ENCODE measurements at regions not wholly inside any gene's neighbourhood (a gene's known extent, or its start where the extent isn't known, plus 50 kb on each side); places are given as distances from the start of the nearest gene placed in this dataset.

DNA sequence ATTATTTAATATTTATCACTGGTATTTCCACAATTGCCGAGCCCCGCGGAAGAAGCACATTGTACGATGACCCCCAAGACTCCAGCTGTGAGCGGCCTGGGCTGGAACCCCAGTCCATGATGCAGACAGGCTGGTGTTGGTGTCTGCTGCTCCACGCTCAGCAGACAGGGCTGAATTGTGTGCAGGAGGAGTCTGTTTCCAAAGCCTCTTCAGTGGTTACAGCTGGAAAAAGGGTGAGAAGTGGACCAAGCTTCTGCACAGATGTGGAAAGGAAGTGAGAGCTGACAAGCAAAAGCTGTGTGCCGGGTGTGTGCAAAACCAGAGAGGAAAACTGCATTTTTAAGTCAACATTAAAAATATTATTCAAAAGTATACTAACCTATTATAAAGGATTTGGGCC lies 500.4 kb downstream of the GALR1 start:
- TF ChIP-seq, protein P1, sequence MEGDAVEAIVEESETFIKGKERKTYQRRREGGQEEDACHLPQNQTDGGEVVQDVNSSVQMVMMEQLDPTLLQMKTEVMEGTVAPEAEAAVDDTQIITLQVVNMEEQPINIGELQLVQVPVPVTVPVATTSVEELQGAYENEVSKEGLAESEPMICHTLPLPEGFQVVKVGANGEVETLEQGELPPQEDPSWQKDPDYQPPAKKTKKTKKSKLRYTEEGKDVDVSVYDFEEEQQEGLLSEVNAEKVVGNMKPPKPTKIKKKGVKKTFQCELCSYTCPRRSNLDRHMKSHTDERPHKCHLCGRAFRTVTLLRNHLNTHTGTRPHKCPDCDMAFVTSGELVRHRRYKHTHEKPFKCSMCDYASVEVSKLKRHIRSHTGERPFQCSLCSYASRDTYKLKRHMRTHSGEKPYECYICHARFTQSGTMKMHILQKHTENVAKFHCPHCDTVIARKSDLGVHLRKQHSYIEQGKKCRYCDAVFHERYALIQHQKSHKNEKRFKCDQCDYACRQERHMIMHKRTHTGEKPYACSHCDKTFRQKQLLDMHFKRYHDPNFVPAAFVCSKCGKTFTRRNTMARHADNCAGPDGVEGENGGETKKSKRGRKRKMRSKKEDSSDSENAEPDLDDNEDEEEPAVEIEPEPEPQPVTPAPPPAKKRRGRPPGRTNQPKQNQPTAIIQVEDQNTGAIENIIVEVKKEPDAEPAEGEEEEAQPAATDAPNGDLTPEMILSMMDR (IDR thresholded peaks at IDR 0.05; ENCODE audit: insufficient read depth, low read length, poor library complexity, severe bottlenecking) = no peak
- no peaks in the 10 kb centered on the region for H3K36me3 ChIP-seq (ENCODE audit: control insufficient read depth, insufficient read depth, low read length)
- H3K4me3 ChIP-seq (ENCODE audit: low read depth, low read length) = no peak overlapping the region
- no peaks in the 10 kb centered on the region for H3K27me3 ChIP-seq (ENCODE audit: control insufficient read depth, insufficient read depth, low read length)
- DNase-seq (ENCODE audit: low read depth) = no peak

GRCh38 chr18:77754475-77755044 lies 504.9 kb downstream of the GALR1 start:
- Histone ChIP-seq H3K4me3 (ENCODE audit: low read depth, low read length) (no peak overlapping the region), H3K27me3 (ENCODE audit: control insufficient read depth, insufficient read depth, low read length) (no peaks in the 10 kb centered on the region), H3K36me3 (ENCODE audit: control insufficient read depth, insufficient read depth, low read length) (no peaks in the 10 kb centered on the region)
- TF ChIP-seq, protein P1 (IDR thresholded peaks at IDR 0.05; ENCODE audit: insufficient read depth, low read length, poor library complexity, severe bottlenecking) = no peak
- DNase-seq (ENCODE audit: low read depth) = no peak

DNA sequence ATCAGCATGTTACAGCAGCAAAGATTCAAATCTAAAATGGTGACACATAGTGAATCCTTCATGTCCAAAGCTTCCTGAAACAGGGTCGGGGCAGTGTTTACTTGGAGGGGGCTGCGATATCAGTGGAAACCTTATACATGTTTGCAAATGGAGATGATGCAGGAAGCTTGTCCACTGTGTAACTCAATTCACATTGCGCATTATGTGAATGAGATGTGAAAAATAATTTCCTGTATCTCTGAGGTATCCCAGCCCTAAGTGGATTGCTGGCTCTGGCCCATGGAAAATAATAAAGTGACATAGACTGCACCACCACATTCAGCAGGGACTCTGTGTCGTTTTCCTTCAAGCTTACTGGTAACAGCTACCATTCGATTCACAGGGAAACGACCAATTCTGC lies 505.5 kb downstream of the GALR1 start:
- Histone ChIP-seq H3K36me3 (ENCODE audit: control insufficient read depth, insufficient read depth, low read length) (no peaks in the 10 kb centered on the region), H3K27me3 (ENCODE audit: control insufficient read depth, insufficient read depth, low read length) (no peaks in the 10 kb centered on the region), H3K4me3 (ENCODE audit: low read depth, low read length) (no peak overlapping the region)
- DNase-seq (ENCODE audit: low read depth) = no peak
- TF ChIP-seq, protein P1 (IDR thresholded peaks at IDR 0.05; ENCODE audit: insufficient read depth, low read length, poor library complexity, severe bottlenecking) = no peak

DNA sequence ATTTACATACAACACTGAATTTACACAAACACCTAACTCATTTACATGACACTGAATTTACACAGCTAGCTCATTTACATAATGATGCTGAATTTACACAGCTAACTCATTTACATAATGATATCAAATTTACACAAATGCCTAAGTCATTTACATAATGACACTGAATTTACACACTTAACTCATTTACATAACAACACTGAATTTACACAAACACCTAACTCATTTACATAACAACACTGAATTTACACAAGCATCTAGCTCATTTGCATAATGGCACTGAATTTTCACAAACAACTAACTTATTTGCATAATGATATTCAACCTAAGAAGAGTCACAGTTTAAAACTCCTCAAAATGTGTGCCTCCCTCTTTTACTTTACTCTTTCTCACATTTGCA lies 511.7 kb downstream of the GALR1 start:
- TF ChIP-seq, protein P1 (IDR thresholded peaks at IDR 0.05; ENCODE audit: insufficient read depth, low read length, poor library complexity, severe bottlenecking) = no peak
- no peaks in the 10 kb centered on the region for H3K27me3 ChIP-seq (ENCODE audit: control insufficient read depth, insufficient read depth, low read length)

GRCh38 chr18:77762014-77762413 lies 512.4 kb downstream of the GALR1 start:
- TF ChIP-seq, protein P1 (IDR thresholded peaks at IDR 0.05; ENCODE audit: insufficient read depth, low read length, poor library complexity, severe bottlenecking) = no peak
- no peaks in the 10 kb centered on the region for H3K27me3 ChIP-seq (ENCODE audit: control insufficient read depth, insufficient read depth, low read length)
- DNase-seq (ENCODE audit: low read depth) = no peak
- H3K36me3 ChIP-seq (ENCODE audit: control insufficient read depth, insufficient read depth, low read length) = no peaks in the 10 kb centered on the region
- H3K4me3 ChIP-seq (ENCODE audit: low read depth, low read length) = no peak overlapping the region

More for the DNA sequence above, 511.7 kb downstream of the GALR1 start:
- no peak for DNase-seq (ENCODE audit: low read depth)
- no peaks in the 10 kb centered on the region for H3K36me3 ChIP-seq (ENCODE audit: control insufficient read depth, insufficient read depth, low read length)
- H3K4me3 ChIP-seq (ENCODE audit: low read depth, low read length) = no peak overlapping the region

GRCh38 chr18:77762642-77763041 lies 513.0 kb downstream of the GALR1 start:
- H3K27me3 ChIP-seq (ENCODE audit: control insufficient read depth, insufficient read depth, low read length) = no peaks in the 10 kb centered on the region
- DNase-seq (ENCODE audit: low read depth) = no peak
- no peak overlapping the region for H3K4me3 ChIP-seq (ENCODE audit: low read depth, low read length)
- no peaks in the 10 kb centered on the region for H3K36me3 ChIP-seq (ENCODE audit: control insufficient read depth, insufficient read depth, low read length)
- TF ChIP-seq, protein P1 (IDR thresholded peaks at IDR 0.05; ENCODE audit: insufficient read depth, low read length, poor library complexity, severe bottlenecking) = no peak
